Activated CD4-positive, alpha-beta T cell treated with anti-CD3 and anti-CD28 coated beads for 36 hours (primary cell): ENCODE measurements at regions not wholly inside any gene's neighbourhood (a gene's known extent, or its start where the extent isn't known, plus 50 kb on each side); places are given as distances from the start of the nearest gene placed in this dataset.

Experiments used
- ATAC-seq: fragments of 200-7000 bp; cut with Tn5 transposase; one replicate; pipeline ENCODE4 v1.10.0; 2021; ENCODE audit warnings: mild to moderate bottlenecking, moderate library complexity
- CTCF ChIA-PET: fragments of 350-600 bp; sonication (Branson Sonifier 250); formaldehyde crosslinking; loops from one replicate; lab custom pipeline; 2021; ENCODE audit warnings: antibody characterized with exemption; lab: Charles Lee
- POLR2A ChIA-PET: fragments of 350-600 bp; sonication (Branson Sonifier 250); formaldehyde crosslinking; loops from one replicate; lab custom pipeline; 2021; ENCODE audit warnings: antibody characterized with exemption, inconsistent platforms; lab: Charles Lee
- DNase-seq: peaks from one replicate; pipeline ENCODE4 v3.0.0-alpha.2; 2020
- H3K27ac Mint-ChIP-seq: one replicate; pipeline ENCODE4 v1.8.0; 2021; ENCODE audit warnings: mixed read lengths
- H3K27me3 Mint-ChIP-seq: one replicate; pipeline ENCODE4 v1.8.0; 2021; ENCODE audit warnings: mixed read lengths
- H3K36me3 Mint-ChIP-seq: one replicate; pipeline ENCODE4 v1.8.0; 2021; ENCODE audit warnings: low read depth, mixed read lengths
- H3K4me1 Mint-ChIP-seq: one replicate; pipeline ENCODE4 v1.8.0; 2021; ENCODE audit warnings: mixed read lengths
- H3K4me3 Mint-ChIP-seq: one replicate; pipeline ENCODE4 v1.8.0; 2021; ENCODE audit warnings: mild to moderate bottlenecking, moderate library complexity, mixed read lengths
- H3K9me3 Mint-ChIP-seq: one replicate; pipeline ENCODE4 v1.8.0; 2021; ENCODE audit warnings: low read depth, mixed read lengths
- intact Hi-C, 2 experiments: fragments of 100-400 bp; cut with DNase I in 1 of 2; cut with micrococcal nuclease in 1 of 2; formaldehyde crosslinking; loops; one replicate each; pipeline versions ENCODE4 v1.14.2 to v1.15.1; 2022 to 2024; cut with DNase I, micrococcal nuclease

GRCh38 chr21:35614396-35614921 lies 445.9 kb downstream of the SETD4 start:
- ATAC-seq (peak; percentile 53), DNase-seq (no peak)
- CTCF ChIA-PET, result no interaction called here
- Mint-ChIP-seq H3K4me3 (no peak overlapping the region), H3K27me3 (peaks cover 4% of the 10 kb centered on the region), H3K36me3 (no peaks in the 10 kb centered on the region), H3K9me3 (no peaks in the 10 kb centered on the region), H3K27ac (no peak overlapping the region), H3K4me1 (peaks cover 6% of the 10 kb centered on the region)
- POLR2A ChIA-PET, result no interaction called here
- intact Hi-C loops, result no loop called here

- intact Hi-C loops, result no loop called here
- ChIA-PET CTCF (interaction anchor here (0.6 kb wide), 1 partner anchor 865 kb away, joined by 3 read pairs; no protein-coding TSS in a partner anchor), POLR2A (no interaction called here)
- Mint-ChIP-seq H3K4me3 (no peak overlapping the region), H3K27ac (no peak overlapping the region), H3K36me3 (no peaks in the 10 kb centered on the region), H3K27me3 (peaks cover 2% of the 10 kb centered on the region), H3K9me3 (peaks cover 5% of the 10 kb centered on the region), H3K4me1 (peaks cover 2% of the 10 kb centered on the region)
- DNase-seq, result no peak
- no peak for ATAC-seq
Observed at GRCh38 chr21:35611708-35612132, 448.6 kb downstream of the SETD4 start.

GRCh38 chr21:35609263-35609662 lies 451.1 kb downstream of the SETD4 start:
- H3K9me3 Mint-ChIP-seq, result peaks cover 5% of the 10 kb centered on the region
- H3K27me3 Mint-ChIP-seq, result peaks cover 2% of the 10 kb centered on the region
- no peak overlapping the region for H3K4me3 Mint-ChIP-seq
- ChIA-PET CTCF (interaction anchor here (0.7 kb wide), 1 partner anchor 13 kb away, joined by 3 read pairs; no protein-coding TSS in a partner anchor), POLR2A (no interaction called here)
- intact Hi-C loops, result no loop called here
- no peak for DNase-seq
- no peaks in the 10 kb centered on the region for H3K36me3 Mint-ChIP-seq
- no peak overlapping the region for H3K27ac Mint-ChIP-seq
- ATAC-seq, result no peak
- no peaks in the 10 kb centered on the region for H3K4me1 Mint-ChIP-seq

GRCh38 chr21:35607406-35607805 lies 452.9 kb downstream of the SETD4 start:
- H3K9me3 Mint-ChIP-seq, result peaks cover 5% of the 10 kb centered on the region
- intact Hi-C loops, result no loop called here
- ChIA-PET POLR2A (no interaction called here), CTCF (no interaction called here)
- no peak overlapping the region for H3K27ac Mint-ChIP-seq
- ATAC-seq (no peak), DNase-seq (no peak)
- H3K36me3 Mint-ChIP-seq, result no peaks in the 10 kb centered on the region
- peaks cover 2% of the 10 kb centered on the region for H3K27me3 Mint-ChIP-seq
- no peaks in the 10 kb centered on the region for H3K4me1 Mint-ChIP-seq
- H3K4me3 Mint-ChIP-seq, result no peak overlapping the region

- intact Hi-C loops, result no loop called here
- Mint-ChIP-seq H3K4me1 (no peaks in the 10 kb centered on the region), H3K4me3 (no peak overlapping the region), H3K9me3 (peaks cover 5% of the 10 kb centered on the region), H3K27ac (no peak overlapping the region), H3K36me3 (no peaks in the 10 kb centered on the region), H3K27me3 (peaks cover 2% of the 10 kb centered on the region)
- ChIA-PET POLR2A (no interaction called here), CTCF (no interaction called here)
- DNase-seq (no peak), ATAC-seq (no peak)
Observed at GRCh38 chr21:35606578-35606977, 453.7 kb downstream of the SETD4 start.

GRCh38 chr21:35606146-35606545 lies 454.2 kb downstream of the SETD4 start:
- POLR2A ChIA-PET, result no interaction called here
- Mint-ChIP-seq H3K36me3 (no peaks in the 10 kb centered on the region), H3K27ac (no peak overlapping the region), H3K4me1 (no peaks in the 10 kb centered on the region), H3K4me3 (no peak overlapping the region), H3K27me3 (peaks cover 2% of the 10 kb centered on the region), H3K9me3 (peaks cover 5% of the 10 kb centered on the region)
- ATAC-seq (no peak), DNase-seq (no peak)
- CTCF ChIA-PET, result interaction anchor here (0.6 kb wide), 1 partner anchor 155 kb away, joined by 3 read pairs; no protein-coding TSS in a partner anchor
- intact Hi-C loops, result no loop called here

- Mint-ChIP-seq H3K4me3 (no peak overlapping the region), H3K27me3 (no peaks in the 10 kb centered on the region), H3K9me3 (peaks cover 5% of the 10 kb centered on the region), H3K36me3 (no peaks in the 10 kb centered on the region), H3K4me1 (no peaks in the 10 kb centered on the region), H3K27ac (no peak overlapping the region)
- ATAC-seq, result no peak
- ChIA-PET CTCF (interaction anchor here (0.7 kb wide), 1 partner anchor 1454 kb away, joined by 4 read pairs; no protein-coding TSS in a partner anchor), POLR2A (no interaction called here)
- intact Hi-C loops, result no loop called here
- no peak for DNase-seq
Observed at GRCh38 chr21:35603494-35603893, 456.8 kb downstream of the SETD4 start.

- intact Hi-C loops, result no loop called here
- CTCF ChIA-PET, result interaction anchor here (0.7 kb wide), 1 partner anchor 1454 kb away, joined by 4 read pairs; no protein-coding TSS in a partner anchor
- POLR2A ChIA-PET, result no interaction called here
Observed at GRCh38 chr21:35602811-35603362, 457.4 kb downstream of the SETD4 start.

GRCh38 chr21:35601211-35601610 lies 459.1 kb downstream of the SETD4 start:
- CTCF ChIA-PET, result no interaction called here
- Mint-ChIP-seq H3K27ac (no peak overlapping the region), H3K4me1 (no peaks in the 10 kb centered on the region), H3K9me3 (no peaks in the 10 kb centered on the region), H3K36me3 (no peaks in the 10 kb centered on the region), H3K27me3 (no peaks in the 10 kb centered on the region), H3K4me3 (no peak overlapping the region)
- no peak for DNase-seq
- intact Hi-C loops, result no loop called here
- POLR2A ChIA-PET, result no interaction called here
- ATAC-seq, result no peak

More at GRCh38 chr21:35602811-35603362, 457.4 kb downstream of the SETD4 start:
- no peaks in the 10 kb centered on the region for H3K27me3 Mint-ChIP-seq
- H3K36me3 Mint-ChIP-seq, result no peaks in the 10 kb centered on the region
- ATAC-seq (no peak), DNase-seq (no peak)
- no peak overlapping the region for H3K4me3 Mint-ChIP-seq
- no peaks in the 10 kb centered on the region for H3K4me1 Mint-ChIP-seq
- no peak overlapping the region for H3K27ac Mint-ChIP-seq
- peaks cover 5% of the 10 kb centered on the region for H3K9me3 Mint-ChIP-seq

GRCh38 chr21:35599164-35599563 lies 461.2 kb downstream of the SETD4 start:
- POLR2A ChIA-PET, result no interaction called here
- ATAC-seq (no peak), DNase-seq (no peak)
- H3K4me3 Mint-ChIP-seq, result no peak overlapping the region
- H3K9me3 Mint-ChIP-seq, result no peaks in the 10 kb centered on the region
- intact Hi-C loops, result no loop called here
- peaks cover 2% of the 10 kb centered on the region for H3K27me3 Mint-ChIP-seq
- H3K27ac Mint-ChIP-seq, result no peak overlapping the region
- H3K4me1 Mint-ChIP-seq, result no peaks in the 10 kb centered on the region
- CTCF ChIA-PET, result no interaction called here
- H3K36me3 Mint-ChIP-seq, result no peaks in the 10 kb centered on the region

GRCh38 chr21:35597750-35598339 lies 462.5 kb downstream of the SETD4 start:
- intact Hi-C loops, result no loop called here
- Mint-ChIP-seq H3K27me3 (peaks cover 2% of the 10 kb centered on the region), H3K36me3 (no peaks in the 10 kb centered on the region), H3K27ac (no peak overlapping the region), H3K9me3 (no peaks in the 10 kb centered on the region), H3K4me1 (no peaks in the 10 kb centered on the region), H3K4me3 (no peak overlapping the region)
- DNase-seq, result no peak
- ATAC-seq, result no peak
- CTCF ChIA-PET, result no interaction called here
- POLR2A ChIA-PET, result no interaction called here

GRCh38 chr21:35594905-35595304 lies 465.4 kb downstream of the SETD4 start:
- Mint-ChIP-seq H3K4me3 (no peak overlapping the region), H3K27ac (no peak overlapping the region), H3K27me3 (peaks cover 5% of the 10 kb centered on the region), H3K4me1 (no peaks in the 10 kb centered on the region), H3K36me3 (no peaks in the 10 kb centered on the region), H3K9me3 (peaks cover 3% of the 10 kb centered on the region)
- CTCF ChIA-PET, result interaction anchor here (0.6 kb wide), 3 partner anchors 109 to 777 kb away, joined by 3 to 5 read pairs (median 3); no protein-coding TSS in a partner anchor
- intact Hi-C loops, result no loop called here
- no peak for ATAC-seq
- POLR2A ChIA-PET, result no interaction called here
- DNase-seq, result no peak
